Vagina (tissue), 2 donors: ENCODE measurements at regions not wholly inside any gene's neighbourhood (a gene's known extent, or its start where the extent isn't known, plus 50 kb on each side); places are given as distances from the start of the nearest gene placed in this dataset.

Experiments used
- DNase-seq, 2 donors: peaks; one replicate each; pipeline ENCODE4 v3.0.0-alpha.2; 2017; ENCODE audit errors: extremely low spot score in 2 of 2
- H3K27ac ChIP-seq: fragments of 200-600 bp; sonication (generic); one replicate; pipeline ENCODE4 v1.5.1; 2019
- H3K27me3 ChIP-seq: fragments of 200-600 bp; sonication (generic); one replicate; pipeline ENCODE4 v1.5.1; 2019
- H3K36me3 ChIP-seq, 2 donors: fragments of 200-600 bp; sonication (generic); one replicate each; pipeline ENCODE4 v1.5.1; 2017 to 2019
- H3K4me1 ChIP-seq: fragments of 200-600 bp; sonication (generic); one replicate; pipeline ENCODE4 v1.5.1; 2019
- H3K4me3 ChIP-seq, 2 donors: fragments of 200-600 bp; sonication (generic); 1 replicate in 1 of 2; 2 replicates in 1 of 2; pipeline ENCODE4 v1.5.1; 2016 to 2019
- H3K9me3 ChIP-seq: fragments of 200-600 bp; sonication (generic); one replicate; pipeline ENCODE4 v1.5.1; 2019
- POLR2A ChIP-seq, 2 donors: fragments of 450-650 bp; IDR thresholded peaks; one replicate each; pipeline ENCODE4 v1.6.1; 2017; ENCODE audit warnings: antibody characterized with exemption in 2 of 2, mild to moderate bottlenecking in 2 of 2, moderate library complexity in 2 of 2
- POLR2AphosphoS5 ChIP-seq, 2 donors: sonication (generic); formaldehyde crosslinking; IDR thresholded peaks; one replicate each; pipeline ENCODE4 v1.9.0; 2017; ENCODE audit warnings: antibody characterized with exemption in 2 of 2, mild to moderate bottlenecking in 2 of 2, low read depth in 1 of 2; ENCODE audit not compliant: insufficient read depth in 1 of 2
- intact Hi-C: fragments of 100-400 bp; cut with DNase I; formaldehyde crosslinking; loops from one replicate; pipeline ENCODE4 v1.15.1; 2023
- TF ChIP-seq, protein P1 (sequence below), 3 experiments: fragments of 450-650 bp in 2 of 3; fragments of 200-600 bp in 1 of 3; sonication (generic) in 1 of 3; IDR thresholded peaks; one replicate each; pipeline ENCODE4 v1.5.1; 2017 to 2019; ENCODE audit warnings: antibody characterized with exemption in 3 of 3, mild to moderate bottlenecking in 2 of 3, moderate library complexity in 2 of 3

DNA sequence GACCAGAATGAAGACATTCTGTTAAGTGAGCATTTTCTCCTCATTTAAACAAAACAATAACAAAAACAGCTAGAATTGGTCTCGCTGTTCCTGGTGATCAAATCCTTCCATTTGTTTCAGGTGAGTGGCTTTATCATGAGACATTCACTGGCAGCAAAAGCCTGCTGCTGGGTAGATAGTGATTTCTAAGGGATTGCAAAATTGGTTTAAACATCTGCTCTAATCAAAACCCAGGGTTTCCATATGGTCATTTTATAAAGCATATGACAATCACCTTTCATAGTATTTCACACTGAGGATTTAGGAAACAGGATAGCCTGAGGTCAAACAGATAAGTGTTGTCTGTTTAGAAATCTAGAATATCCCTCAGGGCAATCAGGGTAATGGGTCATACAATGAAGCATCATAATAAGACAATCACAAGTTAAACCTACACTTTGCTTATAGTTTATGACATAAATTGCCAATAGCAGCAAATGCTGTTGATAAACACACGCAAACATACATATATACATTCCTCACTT is 769.6 kb upstream of the C9orf72 start:
- H3K4me3 ChIP-seq = no peak overlapping the region
- no peaks in the 10 kb centered on the region for H3K4me1 ChIP-seq
- H3K9me3 ChIP-seq = no peaks in the 10 kb centered on the region
- H3K27ac ChIP-seq = no peak overlapping the region
- no peak for DNase-seq
- H3K27me3 ChIP-seq = no peaks in the 10 kb centered on the region
- intact Hi-C loops = no loop called here
- H3K36me3 ChIP-seq = no peaks in the 10 kb centered on the region
- TF ChIP-seq POLR2A (IDR thresholded peaks at IDR 0.05) = no peak
- no peak for TF ChIP-seq POLR2AphosphoS5 (IDR thresholded peaks at IDR 0.05; ENCODE audit: insufficient read depth in 1 of 2, low read depth in 1 of 2)
- TF ChIP-seq, protein P1, sequence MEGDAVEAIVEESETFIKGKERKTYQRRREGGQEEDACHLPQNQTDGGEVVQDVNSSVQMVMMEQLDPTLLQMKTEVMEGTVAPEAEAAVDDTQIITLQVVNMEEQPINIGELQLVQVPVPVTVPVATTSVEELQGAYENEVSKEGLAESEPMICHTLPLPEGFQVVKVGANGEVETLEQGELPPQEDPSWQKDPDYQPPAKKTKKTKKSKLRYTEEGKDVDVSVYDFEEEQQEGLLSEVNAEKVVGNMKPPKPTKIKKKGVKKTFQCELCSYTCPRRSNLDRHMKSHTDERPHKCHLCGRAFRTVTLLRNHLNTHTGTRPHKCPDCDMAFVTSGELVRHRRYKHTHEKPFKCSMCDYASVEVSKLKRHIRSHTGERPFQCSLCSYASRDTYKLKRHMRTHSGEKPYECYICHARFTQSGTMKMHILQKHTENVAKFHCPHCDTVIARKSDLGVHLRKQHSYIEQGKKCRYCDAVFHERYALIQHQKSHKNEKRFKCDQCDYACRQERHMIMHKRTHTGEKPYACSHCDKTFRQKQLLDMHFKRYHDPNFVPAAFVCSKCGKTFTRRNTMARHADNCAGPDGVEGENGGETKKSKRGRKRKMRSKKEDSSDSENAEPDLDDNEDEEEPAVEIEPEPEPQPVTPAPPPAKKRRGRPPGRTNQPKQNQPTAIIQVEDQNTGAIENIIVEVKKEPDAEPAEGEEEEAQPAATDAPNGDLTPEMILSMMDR (IDR thresholded peaks at IDR 0.05) = no peak

DNA sequence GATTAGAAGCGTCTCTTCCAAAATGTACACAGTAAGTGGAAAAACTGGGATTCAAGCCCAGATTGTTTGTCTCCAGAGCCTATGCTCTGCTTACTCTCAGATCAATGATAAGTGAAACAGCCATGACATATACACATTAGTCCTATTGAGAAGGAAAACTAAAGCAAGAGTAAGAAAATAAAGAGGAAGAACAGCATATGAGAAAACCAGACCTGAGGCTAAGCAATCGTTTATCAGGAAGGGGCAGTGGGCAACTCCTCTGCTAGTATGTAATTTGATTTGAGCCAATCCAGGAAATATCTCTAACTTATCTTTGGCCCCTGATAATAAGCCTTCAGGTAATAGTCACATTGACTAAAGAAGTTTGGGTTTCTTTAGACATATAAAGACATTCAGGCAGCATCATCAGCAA is 789.9 kb upstream of the C9orf72 start:
- no peak for TF ChIP-seq POLR2A (IDR thresholded peaks at IDR 0.05)
- TF ChIP-seq POLR2AphosphoS5 (IDR thresholded peaks at IDR 0.05; ENCODE audit: insufficient read depth in 1 of 2, low read depth in 1 of 2) = no peak
- TF ChIP-seq, protein P1 (IDR thresholded peaks at IDR 0.05) = no peak
- DNase-seq = no peak
- Histone ChIP-seq H3K9me3 (no peaks in the 10 kb centered on the region), H3K27ac (no peak overlapping the region), H3K4me1 (no peaks in the 10 kb centered on the region), H3K27me3 (no peaks in the 10 kb centered on the region), H3K36me3 (no peaks in the 10 kb centered on the region), H3K4me3 (no peak overlapping the region)
- intact Hi-C loops = no loop called here

DNA sequence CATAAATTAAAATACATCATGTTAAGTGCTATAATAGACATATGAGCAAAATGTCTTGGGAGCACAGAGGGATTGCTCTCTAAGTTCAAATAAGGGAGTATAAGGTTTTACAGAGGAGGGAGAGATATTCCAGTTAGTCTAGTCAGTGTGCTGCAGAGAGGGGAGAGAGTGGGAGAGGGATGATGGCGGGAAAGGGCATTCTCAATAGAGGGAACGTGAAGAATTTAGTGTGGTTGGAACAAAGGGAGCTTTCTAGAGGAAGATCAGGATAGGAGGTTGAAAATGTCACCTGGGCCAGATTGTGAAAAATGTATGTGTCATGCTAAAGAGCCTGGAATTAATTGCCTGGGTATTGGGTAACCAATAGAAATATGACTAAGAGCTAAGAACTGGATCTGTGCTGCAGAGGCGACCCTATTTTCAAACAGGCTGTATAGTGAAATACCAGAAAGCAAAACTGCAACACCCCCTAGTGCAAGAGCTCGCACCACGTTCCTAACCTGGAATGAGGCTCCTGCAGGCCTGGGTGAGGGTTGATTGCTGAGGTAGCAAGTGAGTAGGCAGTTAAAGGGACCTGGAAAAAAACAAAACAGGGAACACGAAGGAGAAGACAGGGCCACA is 791.8 kb upstream of the C9orf72 start:
- Histone ChIP-seq H3K27me3 (no peaks in the 10 kb centered on the region), H3K4me1 (no peaks in the 10 kb centered on the region), H3K4me3 (no peak overlapping the region), H3K27ac (no peak overlapping the region), H3K9me3 (no peaks in the 10 kb centered on the region), H3K36me3 (no peaks in the 10 kb centered on the region)
- DNase-seq = no peak
- intact Hi-C loops = no loop called here
- TF ChIP-seq POLR2A (IDR thresholded peaks at IDR 0.05) (no peak), POLR2AphosphoS5 (IDR thresholded peaks at IDR 0.05; ENCODE audit: insufficient read depth in 1 of 2, low read depth in 1 of 2) (no peak)
- TF ChIP-seq, protein P1 (IDR thresholded peaks at IDR 0.05) = no peak

DNA sequence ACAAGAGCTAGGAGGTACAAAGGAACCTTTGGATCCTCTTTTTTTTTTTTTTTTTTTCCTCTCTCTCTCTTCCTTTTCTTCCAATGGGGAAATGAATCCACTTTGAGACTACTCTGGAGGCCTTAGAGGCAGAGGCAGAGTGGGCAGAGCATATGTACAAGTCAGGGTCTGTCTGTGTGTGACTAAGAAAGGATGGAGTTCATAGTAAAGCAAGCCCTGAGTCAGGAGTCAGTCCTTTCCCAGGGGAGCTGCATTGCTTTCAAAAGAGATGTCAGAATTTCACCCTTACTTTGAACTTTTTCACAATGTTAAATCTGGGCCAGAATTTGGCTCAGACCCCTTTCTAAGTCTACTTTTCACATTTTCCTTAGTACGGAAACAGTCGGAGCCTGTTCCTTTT is 792.4 kb upstream of the C9orf72 start:
- Histone ChIP-seq H3K4me1 (no peaks in the 10 kb centered on the region), H3K27me3 (no peaks in the 10 kb centered on the region), H3K4me3 (no peak overlapping the region), H3K9me3 (no peaks in the 10 kb centered on the region), H3K36me3 (no peaks in the 10 kb centered on the region), H3K27ac (no peak overlapping the region)
- intact Hi-C loops = no loop called here
- no peak for TF ChIP-seq POLR2AphosphoS5 (IDR thresholded peaks at IDR 0.05; ENCODE audit: insufficient read depth in 1 of 2, low read depth in 1 of 2)
- TF ChIP-seq, protein P1 (IDR thresholded peaks at IDR 0.05) = no peak
- no peak for TF ChIP-seq POLR2A (IDR thresholded peaks at IDR 0.05)
- DNase-seq = no peak

DNA sequence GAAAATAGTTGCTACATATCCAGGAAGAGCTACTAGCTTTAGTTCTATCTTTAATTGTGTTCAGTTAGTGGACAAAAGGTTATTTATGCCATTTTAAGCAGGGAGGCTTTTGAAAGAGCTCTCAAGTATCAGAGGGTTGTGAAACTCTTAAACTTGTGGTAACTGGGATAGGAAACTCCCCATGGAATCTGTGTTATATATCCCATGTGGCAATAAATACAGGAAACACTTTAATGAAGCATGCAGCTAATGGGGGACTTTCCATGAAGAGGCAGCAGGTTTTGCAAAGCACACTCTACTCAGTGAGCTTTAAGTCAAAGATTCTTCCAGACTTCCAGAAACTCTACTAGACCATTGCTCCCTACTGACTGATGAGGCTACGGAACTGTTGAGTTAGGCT is 805.0 kb upstream of the C9orf72 start:
- H3K4me1 ChIP-seq = no peaks in the 10 kb centered on the region
- no peak for DNase-seq
- no peaks in the 10 kb centered on the region for H3K27me3 ChIP-seq
- no peaks in the 10 kb centered on the region for H3K9me3 ChIP-seq
- H3K27ac ChIP-seq = no peak overlapping the region
- intact Hi-C loops = no loop called here
- H3K36me3 ChIP-seq = no peaks in the 10 kb centered on the region
- H3K4me3 ChIP-seq = no peak overlapping the region
- TF ChIP-seq POLR2AphosphoS5 (IDR thresholded peaks at IDR 0.05; ENCODE audit: insufficient read depth in 1 of 2, low read depth in 1 of 2) (no peak), POLR2A (IDR thresholded peaks at IDR 0.05) (no peak)
- TF ChIP-seq, protein P1 (IDR thresholded peaks at IDR 0.05) = no peak
